ENCODE measurements at regions not wholly inside any gene's neighbourhood (a gene's known extent, or its start where the extent isn't known, plus 50 kb on each side); places are given as distances from the start of the nearest gene placed in this dataset.

DNA sequence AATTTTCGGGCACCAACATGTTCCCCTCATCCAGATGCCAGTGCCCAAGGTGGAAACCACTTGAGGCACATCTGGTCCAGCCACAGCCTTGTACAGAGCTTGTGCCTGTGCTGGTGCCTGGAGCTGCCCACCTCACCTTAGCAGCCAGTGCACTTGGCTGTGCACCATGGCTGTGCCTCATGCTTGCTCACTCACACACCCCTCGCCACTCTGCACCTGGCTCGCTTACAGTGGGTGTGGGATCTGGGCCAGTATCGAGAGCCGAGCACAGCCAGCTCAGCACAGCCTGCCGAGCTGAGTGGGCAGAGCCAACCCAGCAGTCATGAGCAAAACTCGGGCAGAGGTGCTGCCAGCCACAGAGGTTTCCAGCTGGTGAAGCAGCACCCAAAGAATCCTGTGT lies 139.9 kb upstream of the NUPR2 start:
- Histone ChIP-seq H2BK15ac (ENCODE audit: low read length) (no peak overlapping the region), H3K23ac (ENCODE audit: insufficient read length) (no peak overlapping the region), H2BK5ac (ENCODE audit: low read depth, low read length) (no peak overlapping the region), H3K79me2 (ENCODE audit: control insufficient read depth in 1 of 2, insufficient read depth in 2 of 2, low read length in 2 of 2) (no peaks in the 10 kb centered on the region), H3K14ac (ENCODE audit: insufficient read length) (no peak overlapping the region), H3K4me1 (replicated peaks in 1 of 4; ENCODE audit: control insufficient read depth in 3 of 4, insufficient read depth in 4 of 4, low read length in 3 of 4) (no peaks in the 10 kb centered on the region), H3K4me2 (ENCODE audit: insufficient read depth in 1 of 2, low read depth in 2 of 2, low read length in 2 of 2) (no peak overlapping the region), H2AFZ (ENCODE audit: low read length) (no peak overlapping the region), H3K27ac (ENCODE audit: low read depth, low read length) (no peak overlapping the region), H3K4me3 (ENCODE audit: extremely low read depth in 1 of 4, insufficient read depth in 2 of 4, low read depth in 3 of 4, low read length in 4 of 4) (no peak overlapping the region), H3K79me1 (ENCODE audit: low read depth, low read length) (no peaks in the 10 kb centered on the region), H2AK5ac (ENCODE audit: low read depth, low read length) (no peak overlapping the region), H4K20me1 (replicated peaks in 1 of 2; ENCODE audit: control insufficient read depth in 1 of 2, insufficient read depth in 2 of 2, low read length in 2 of 2) (no peaks in the 10 kb centered on the region), H4K5ac (ENCODE audit: insufficient read length, low read depth, low read length) (no peak overlapping the region), H3K23me2 (ENCODE audit: low read depth, low read length) (peaks cover 2% of the 10 kb centered on the region; the same call in 1 of the 2 replicates), H3K56ac (replicated peaks; ENCODE audit: insufficient read length, low read depth, low read length) (no peak overlapping the region), H2BK12ac (ENCODE audit: low read depth, low read length) (no peak overlapping the region), H3K27me3 (replicated peaks in 1 of 4; ENCODE audit: control insufficient read depth in 3 of 4, extremely low read depth in 1 of 4, insufficient read depth in 3 of 4, low read length in 3 of 4) (no peaks in the 10 kb centered on the region), H3K36me3 (ENCODE audit: control insufficient read depth in 2 of 4, insufficient read depth in 4 of 4, low read length in 3 of 4) (no peaks in the 10 kb centered on the region), H3K4ac (replicated peaks; ENCODE audit: insufficient read length, low read depth, low read length) (no peak overlapping the region), H3K18ac (ENCODE audit: extremely low read depth, low read length) (no peak overlapping the region), H3K9ac (replicated peaks in 1 of 4; ENCODE audit: extremely low read depth in 1 of 4, low read depth in 3 of 4, low read length in 3 of 4) (no peak overlapping the region), H4K8ac (ENCODE audit: extremely low read depth, insufficient read depth, low read length) (no peak overlapping the region), H3K9me3 (ENCODE audit: insufficient read depth in 2 of 2, low read depth in 1 of 2, low read length in 1 of 2) (peaks cover 69 to 84% of the 10 kb centered on the region in 2 experiments), H4K91ac (replicated peaks; ENCODE audit: insufficient read length, low read length) (no peak overlapping the region), H2BK20ac (ENCODE audit: low read length) (no peak overlapping the region), H2BK120ac (replicated peaks; ENCODE audit: low read depth, low read length) (no peak overlapping the region)
- FAIRE-seq, result no peak
- 82% methylated on average over 7 of the region's 7 CpGs; no CpG with 5 or more reads in 1 of the 2 experiments for WGBS, 2 experiments (ENCODE audit: extremely low coverage in 1 of 2, insufficient coverage in 1 of 2, insufficient read length in 1 of 2, insufficient replicate concordance in 2 of 2, low coverage in 1 of 2, low lambda C conversion rate in 2 of 2, missing lambda C conversion rate in 1 of 2)
- no peak for DNase-seq (ENCODE audit: low read depth in 1 of 2, low spot score in 2 of 2)
- POLR2A ChIA-PET (ENCODE audit: partially characterized antibody), result no interaction called here
- CTCF ChIA-PET (ENCODE audit: partially characterized antibody), result no interaction called here
- TF ChIP-seq RBBP5 (IDR thresholded peaks at IDR 0.05; ENCODE audit: borderline replicate concordance, low read depth, low read length) (no peak), SIX5 (IDR thresholded peaks at IDR 0.05; ENCODE audit: low read depth, low read length) (no peak), POLR2AphosphoS5 (IDR thresholded peaks at IDR 0.05; ENCODE audit: low read depth, low read length) (no peak), CTCF (IDR thresholded peaks at IDR 0.05; ENCODE audit: control extremely low read depth in 1 of 3, insufficient read depth in 1 of 3, low read depth in 1 of 3, low read length in 3 of 3) (no peak), ATF2 (IDR thresholded peaks at IDR 0.05; ENCODE audit: low read length) (no peak), EP300 (IDR thresholded peaks at IDR 0.05; ENCODE audit: borderline replicate concordance in 1 of 2, low read depth in 2 of 2, low read length in 2 of 2) (no peak), FOSL1 (IDR thresholded peaks at IDR 0.05; ENCODE audit: insufficient read depth, low read depth, low read length) (no peak), POU5F1 (IDR thresholded peaks at IDR 0.05; ENCODE audit: low read depth, low read length) (no peak)
- TF ChIP-seq, protein P1, sequence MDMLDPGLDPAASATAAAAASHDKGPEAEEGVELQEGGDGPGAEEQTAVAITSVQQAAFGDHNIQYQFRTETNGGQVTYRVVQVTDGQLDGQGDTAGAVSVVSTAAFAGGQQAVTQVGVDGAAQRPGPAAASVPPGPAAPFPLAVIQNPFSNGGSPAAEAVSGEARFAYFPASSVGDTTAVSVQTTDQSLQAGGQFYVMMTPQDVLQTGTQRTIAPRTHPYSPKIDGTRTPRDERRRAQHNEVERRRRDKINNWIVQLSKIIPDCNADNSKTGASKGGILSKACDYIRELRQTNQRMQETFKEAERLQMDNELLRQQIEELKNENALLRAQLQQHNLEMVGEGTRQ (IDR thresholded peaks at IDR 0.05; ENCODE audit: low read length), result no peak

All from H1 (cell line).